GM19372 (cell line): ENCODE measurements at regions not wholly inside any gene's neighbourhood (a gene's known extent, or its start where the extent isn't known, plus 50 kb on each side); places are given as distances from the start of the nearest gene placed in this dataset.
"Not testable (repeated sequence)": the region's sequence is repeated elsewhere in the genome, so short reads cannot be mapped to it uniquely, and the experiment has no call there.

Experiments used
- ATAC-seq: cut with Tn5 transposase; IDR thresholded peaks from one replicate; pipeline ENCODE4 v1.9.1; 2021; ENCODE audit warnings: mild to moderate bottlenecking, low read depth, moderate library complexity; ENCODE audit not compliant: unreplicated experiment

- no peak for ATAC-seq
These were observed 982.6 kb upstream of the ATXN8OS start for GRCh38 chr13:69124996-69125395.

GRCh38 chr13:69109891-69110525 lies 997.6 kb upstream of the ATXN8OS start:
- no peak for ATAC-seq

- ATAC-seq, result no peak
These were observed 999.1 kb upstream of the ATXN8OS start for GRCh38 chr13:69108486-69108885.

- no peak for ATAC-seq
These were observed 1000.2 kb upstream of the ATXN8OS start for GRCh38 chr13:69107436-69107835.

DNA sequence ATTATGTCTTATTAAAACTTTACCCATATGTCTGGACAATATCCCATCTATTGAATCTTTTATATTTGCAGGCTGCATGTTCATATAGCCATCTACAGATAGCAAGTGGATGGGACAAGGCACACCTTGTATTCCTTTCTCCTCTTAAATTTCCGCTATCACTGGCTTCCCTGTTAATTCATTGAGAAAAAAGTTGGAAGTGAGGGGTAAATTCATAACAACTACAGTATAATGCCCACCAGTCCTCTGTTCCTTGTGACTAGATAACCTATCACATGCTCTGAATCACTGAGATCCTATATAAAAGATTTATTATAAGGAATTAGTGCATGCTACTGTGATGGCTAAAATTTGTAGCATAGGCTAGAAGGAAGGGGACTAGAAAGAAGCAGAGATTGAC lies 1005.8 kb upstream of the ATXN8OS start:
- ATAC-seq, result no peak

DNA sequence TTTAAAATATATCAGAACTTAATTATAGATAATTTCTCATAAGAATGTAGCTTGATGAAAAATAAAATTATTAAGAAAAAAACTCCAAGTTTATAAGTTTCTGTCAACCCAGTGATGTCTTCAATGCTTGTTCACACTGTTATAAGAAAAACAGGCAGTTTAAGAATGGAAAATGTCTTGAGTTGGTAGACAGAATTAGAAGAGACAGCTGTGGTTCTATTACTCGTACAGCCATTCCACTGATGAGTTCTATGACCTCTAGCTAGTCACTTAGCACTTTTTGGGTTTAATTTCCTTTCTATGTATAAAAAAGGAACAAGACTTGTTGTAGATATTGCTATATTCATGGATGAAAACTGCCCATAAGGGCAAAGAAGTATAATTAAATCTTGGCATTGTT lies 1013.1 kb upstream of the ATXN8OS start:
- no peak for ATAC-seq

DNA sequence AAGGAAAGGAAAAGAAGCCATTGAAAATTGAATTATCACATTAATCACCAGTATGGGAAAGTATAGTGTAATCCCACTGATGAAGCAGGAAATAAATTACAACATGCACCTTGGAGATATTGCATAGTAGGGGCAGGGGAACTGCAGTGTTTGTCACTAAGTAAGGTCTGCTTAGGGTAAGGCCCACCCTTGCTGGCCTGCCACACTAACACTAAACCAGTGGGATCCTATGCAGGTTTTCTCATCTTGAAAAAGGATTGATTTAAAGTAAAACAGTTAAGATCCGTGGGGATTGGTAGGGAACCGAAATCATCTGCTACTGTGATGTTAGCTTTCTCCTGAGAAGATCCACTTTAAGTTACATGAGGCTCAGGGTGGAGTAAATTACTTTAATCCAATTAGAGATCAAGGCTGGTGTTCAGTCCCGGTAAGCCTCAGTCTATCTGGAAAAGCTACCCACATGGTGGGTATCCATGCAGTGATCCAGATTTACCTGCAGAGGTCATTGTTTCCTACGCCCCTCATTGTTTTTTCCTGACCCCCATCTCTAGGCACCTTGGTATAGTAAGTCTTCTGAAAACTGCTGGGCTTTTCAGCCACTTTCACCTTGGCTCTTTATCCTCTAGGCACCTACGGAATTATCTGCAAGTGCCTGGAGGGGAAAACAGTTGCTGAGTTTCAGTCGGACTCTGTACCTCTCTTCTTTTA lies 1014.9 kb upstream of the ATXN8OS start:
- no peak for ATAC-seq

GRCh38 chr13:69077267-69077666 lies 1030.4 kb upstream of the ATXN8OS start:
- ATAC-seq, result no peak

- no peak for ATAC-seq
These were observed 1038.0 kb upstream of the ATXN8OS start for GRCh38 chr13:69069554-69070133.

DNA sequence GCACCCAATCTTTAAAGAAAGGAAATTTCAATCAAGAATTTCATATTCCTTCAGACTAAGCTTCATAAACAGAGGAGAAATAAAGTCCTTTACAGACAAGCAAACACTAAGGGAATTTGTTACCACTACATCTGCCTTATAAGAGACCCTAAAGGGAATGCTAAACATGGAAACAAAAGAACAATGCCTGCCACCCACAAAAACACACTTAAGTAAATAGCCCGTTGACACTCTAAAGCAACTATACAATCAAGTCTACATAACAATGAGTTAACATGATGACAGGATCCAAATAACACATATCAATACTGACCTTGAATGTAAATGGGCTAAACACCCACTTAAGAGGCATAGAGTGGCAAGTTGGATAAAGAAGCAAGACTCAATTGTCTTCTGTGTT lies 1056.9 kb upstream of the ATXN8OS start:
- no peak for ATAC-seq

DNA sequence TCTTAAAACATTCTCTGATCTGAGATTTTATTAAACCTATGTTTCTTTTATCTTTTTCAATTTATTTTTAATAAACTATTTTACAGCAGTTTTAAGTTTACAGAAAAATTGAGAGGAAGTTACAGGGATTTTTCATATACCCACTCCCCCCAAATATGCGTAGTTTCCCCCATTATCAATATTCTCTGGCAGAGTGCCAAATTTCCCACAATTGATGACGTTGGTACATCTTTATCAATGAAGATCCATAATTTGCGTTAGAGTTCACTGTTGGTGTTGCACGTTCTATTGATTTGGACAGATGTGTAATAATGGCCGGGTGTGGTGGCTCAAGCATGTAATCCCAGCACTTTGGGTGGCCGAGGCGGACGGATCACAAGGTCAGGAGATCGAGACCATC lies 1063.0 kb upstream of the ATXN8OS start:
- ATAC-seq, result no peak

GRCh38 chr13:69040898-69041297 lies 1066.7 kb upstream of the ATXN8OS start:
- no peak for ATAC-seq

DNA sequence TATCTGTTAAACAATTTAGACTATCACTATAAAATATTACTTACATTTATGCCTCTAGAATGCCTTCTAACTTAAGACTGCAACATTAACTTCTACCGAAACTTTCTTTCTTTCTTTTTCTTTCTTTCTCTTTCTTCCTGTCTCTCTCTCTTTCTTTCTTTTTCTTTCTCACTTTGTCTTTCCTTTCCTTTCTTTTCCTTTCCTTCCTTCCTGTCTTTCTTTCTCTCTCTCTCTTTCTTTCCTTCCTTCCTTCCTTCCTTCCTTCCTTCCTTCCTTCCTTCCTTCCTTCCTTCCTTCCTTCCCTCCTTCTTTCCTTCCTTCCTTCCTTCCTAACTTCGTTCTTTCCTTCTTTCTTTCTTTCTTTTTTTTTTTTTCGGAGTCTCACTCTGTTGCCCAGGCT lies 1071.9 kb upstream of the ATXN8OS start:
- no peak for ATAC-seq

DNA sequence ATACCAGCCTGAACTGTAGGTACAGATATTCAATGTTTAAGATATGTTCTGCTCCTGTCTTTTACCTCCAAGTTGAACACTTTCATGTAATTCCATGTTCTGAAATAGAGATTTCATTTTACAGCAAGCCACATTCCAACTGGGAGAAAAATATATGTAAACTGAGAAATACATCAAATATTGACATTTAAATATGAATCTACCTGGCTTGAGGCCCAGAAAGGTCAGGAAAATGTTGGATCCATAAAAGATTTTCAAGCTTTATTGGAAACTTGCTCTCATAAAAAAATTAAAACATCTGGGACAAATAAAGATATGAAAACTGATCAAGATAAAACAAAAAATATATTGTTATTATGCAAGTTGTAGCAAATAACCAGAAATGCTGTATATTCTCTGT lies 1078.7 kb upstream of the ATXN8OS start:
- ATAC-seq, result no peak

- no peak for ATAC-seq
These were observed 1087.5 kb upstream of the ATXN8OS start for GRCh38 chr13:69020120-69020519.

DNA sequence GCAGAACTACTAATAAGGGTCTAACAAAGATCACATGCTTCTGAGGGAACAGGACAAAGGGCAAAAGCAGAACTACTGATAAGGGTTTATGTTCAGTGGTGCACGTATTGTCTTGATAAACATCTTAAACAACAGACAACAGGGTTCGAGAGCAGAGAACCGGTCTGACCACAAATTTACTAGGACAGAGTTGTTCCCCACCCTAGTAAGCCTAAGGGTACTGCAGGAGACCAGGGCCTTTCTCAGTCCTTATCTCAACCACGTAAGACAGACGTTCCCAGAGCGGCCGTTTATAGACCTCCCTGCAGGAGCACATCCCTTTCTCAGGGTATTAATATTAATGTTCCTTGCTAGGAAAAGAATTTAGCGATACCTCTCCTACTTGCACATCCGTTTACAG lies 1089.5 kb upstream of the ATXN8OS start:
- not testable (repeated sequence) for ATAC-seq

- ATAC-seq, result no peak
These were observed 1096.8 kb upstream of the ATXN8OS start for GRCh38 chr13:69010789-69011188.

DNA sequence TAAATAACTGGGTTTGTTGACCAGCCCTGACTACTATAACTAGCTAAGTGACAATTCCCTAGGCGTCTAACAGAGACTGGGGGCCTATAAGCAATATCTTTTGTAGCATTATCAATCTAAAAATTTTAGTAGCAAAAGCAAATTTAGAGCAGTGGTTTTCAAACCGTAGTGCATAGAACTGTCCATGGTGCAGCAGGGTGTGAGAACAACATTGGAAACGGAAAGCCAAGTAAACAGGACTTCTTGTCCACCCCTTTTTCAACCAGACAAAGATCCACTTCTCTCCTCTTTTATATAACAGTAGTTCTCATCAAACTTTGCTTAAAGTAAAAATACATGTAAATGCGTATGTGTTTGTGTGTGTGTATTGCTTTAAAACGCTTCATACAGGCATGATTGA lies 1099.1 kb upstream of the ATXN8OS start:
- ATAC-seq, result no peak

- ATAC-seq, result no peak
These were observed 1109.6 kb upstream of the ATXN8OS start for GRCh38 chr13:68998056-68998455.

DNA sequence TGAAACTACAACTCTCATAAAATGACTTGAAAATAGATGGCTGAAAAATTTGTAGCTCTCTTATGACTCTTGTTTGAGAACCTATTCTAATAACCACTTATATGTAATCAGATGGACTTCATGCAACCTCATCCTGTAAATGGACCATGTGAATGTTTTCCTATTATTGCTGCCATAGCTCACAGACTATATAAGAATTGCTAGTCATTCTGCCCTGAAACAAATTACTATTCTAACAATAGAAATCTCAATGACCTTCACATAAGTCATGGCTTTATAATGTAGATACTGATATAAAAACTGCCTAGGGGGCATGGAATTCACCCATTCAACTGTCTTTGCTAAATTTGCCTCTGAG lies 1111.0 kb upstream of the ATXN8OS start:
- no peak for ATAC-seq

GRCh38 chr13:68995972-68996667 lies 1111.5 kb upstream of the ATXN8OS start:
- ATAC-seq, result no peak

DNA sequence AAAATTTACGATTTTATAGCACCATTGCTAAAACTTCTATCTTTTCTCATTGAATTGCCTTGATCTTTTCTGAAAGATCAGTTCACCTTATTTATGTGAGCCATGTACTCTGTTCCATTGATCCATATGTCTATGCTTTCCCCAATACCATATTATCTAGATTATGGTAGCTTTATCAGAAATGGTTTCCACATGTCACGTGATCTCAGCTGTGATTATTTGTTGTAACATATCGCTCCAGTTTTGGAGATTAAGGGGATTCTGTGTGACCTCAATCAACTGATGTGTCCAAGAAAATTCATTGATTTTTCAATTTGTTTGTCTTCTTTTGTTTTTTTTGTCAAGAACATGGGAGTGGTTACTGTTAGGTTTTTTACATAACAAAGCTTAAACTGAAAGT lies 1114.5 kb upstream of the ATXN8OS start:
- ATAC-seq, result no peak
